LNCAP (cell line): ENCODE measurements at regions not wholly inside any gene's neighbourhood (a gene's known extent, or its start where the extent isn't known, plus 50 kb on each side); places are given as distances from the start of the nearest gene placed in this dataset.

Experiments used
- CTCF ChIP-seq: fragments of 450-650 bp; IDR thresholded peaks from 2 replicates; pipeline ENCODE4 v1.5.1; 2017; ENCODE audit warnings: mild to moderate bottlenecking

DNA sequence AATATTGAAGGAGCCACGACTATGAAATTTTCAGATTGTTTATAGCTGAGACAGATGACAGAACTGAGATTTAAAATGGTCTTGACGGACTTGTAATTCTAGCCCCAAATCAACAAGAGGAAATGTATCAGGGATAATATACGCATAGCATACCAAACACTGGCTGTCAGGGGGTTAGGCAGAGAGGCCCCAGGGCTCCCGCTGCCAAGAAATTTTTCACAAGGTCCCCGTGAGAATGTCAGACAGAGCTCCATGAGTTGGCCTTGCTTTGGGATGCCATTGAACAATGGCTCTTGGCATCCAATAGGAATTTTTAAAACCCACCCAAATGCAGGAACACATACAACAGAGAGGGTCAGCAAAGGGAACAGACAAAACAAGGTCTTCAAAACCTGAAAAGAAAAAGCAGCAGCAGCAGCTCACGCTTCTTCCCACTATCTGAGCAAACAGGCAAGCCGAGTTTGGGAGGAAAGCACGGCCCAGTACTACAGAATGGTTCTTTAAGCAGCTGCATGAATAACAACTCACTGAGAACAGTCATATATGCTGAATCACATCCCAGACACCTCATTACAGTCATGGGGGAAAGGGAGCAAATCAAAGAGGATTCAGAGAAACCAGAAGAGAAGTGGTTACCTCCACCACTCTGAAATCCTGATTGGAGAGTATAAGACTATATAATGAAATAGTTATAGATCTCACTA, 445.6 kb downstream of the RND3 start:
- no peak for TF ChIP-seq CTCF

- no peak for TF ChIP-seq CTCF
Observed at GRCh38 chr2:150036622-150037021, 449.0 kb upstream of the MMADHC start.

- no peak for TF ChIP-seq CTCF
Observed at GRCh38 chr2:150034665-150035064, 447.1 kb upstream of the MMADHC start.

DNA sequence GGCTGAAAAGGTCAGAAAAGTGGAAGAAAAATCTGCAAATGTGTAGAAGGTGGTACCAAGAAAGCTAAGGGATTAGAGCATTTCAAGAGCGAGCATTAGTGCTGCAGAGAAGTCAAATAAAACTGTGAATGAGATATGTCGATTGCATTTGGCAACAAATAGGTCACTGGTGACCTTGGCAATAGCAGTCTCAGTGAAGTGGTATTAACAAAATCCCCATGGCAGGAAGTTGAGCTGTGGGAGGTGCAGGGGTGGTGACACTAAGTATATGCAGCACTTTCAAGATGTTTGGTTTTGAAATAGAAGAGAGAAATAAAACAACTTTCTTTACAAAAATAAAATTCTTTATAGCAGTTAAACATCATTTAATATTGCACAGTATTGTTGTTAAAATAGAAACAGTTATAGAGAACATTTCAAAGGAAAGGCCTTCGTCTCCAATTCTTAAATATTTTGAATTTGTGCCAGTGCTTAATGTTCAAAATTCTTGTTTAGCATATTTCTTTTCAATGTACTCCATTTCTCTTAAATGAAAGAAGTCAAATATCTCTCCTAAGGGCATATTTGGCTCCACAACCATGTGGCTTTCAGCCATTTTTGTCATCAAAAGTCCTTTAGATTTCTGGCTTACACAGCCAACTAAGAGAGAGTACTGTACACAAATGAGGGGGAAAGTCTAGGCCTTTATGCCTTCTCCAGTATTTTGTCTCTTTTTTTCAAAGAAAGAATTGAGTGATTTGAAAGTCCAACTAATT, 443.0 kb upstream of the MMADHC start:
- no peak for TF ChIP-seq CTCF

DNA sequence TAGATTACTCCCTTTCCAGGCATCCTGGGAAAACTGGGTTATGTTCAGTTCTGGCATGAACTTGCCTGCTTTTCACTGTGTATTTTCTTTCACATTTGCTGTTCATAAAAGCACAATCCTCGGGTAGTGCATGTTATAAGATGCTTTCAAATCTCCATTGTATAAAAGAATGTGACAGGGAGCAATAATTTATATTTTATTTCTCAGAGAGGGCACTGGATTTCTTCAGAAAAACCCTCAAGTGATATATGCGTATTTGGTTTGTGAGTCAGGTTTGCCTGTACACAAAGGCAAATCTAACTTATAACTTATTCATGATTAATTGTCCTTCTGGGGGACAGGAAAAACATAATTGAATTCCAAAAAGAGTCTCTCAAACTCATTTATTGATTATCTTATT, 440.7 kb upstream of the MMADHC start:
- no peak for TF ChIP-seq CTCF

DNA sequence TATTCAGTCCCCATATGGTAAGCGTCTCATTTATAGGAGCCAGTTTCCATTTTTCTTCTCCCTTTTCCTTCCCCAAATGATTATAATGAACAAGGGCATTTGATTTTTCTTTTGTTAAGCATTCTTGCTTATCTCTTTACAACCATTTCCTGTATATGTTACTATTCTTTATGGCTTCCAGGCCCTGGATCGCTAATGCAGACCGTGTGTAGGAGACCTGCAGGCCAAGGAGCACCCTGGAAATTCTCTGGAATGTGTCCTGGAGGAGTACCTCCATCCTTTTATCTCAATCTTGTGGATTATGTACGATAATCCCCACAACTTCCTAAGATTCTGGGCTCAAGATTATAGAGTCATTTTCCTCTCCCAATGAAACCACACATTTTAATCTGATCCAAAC, 439.6 kb upstream of the MMADHC start:
- no peak for TF ChIP-seq CTCF

DNA sequence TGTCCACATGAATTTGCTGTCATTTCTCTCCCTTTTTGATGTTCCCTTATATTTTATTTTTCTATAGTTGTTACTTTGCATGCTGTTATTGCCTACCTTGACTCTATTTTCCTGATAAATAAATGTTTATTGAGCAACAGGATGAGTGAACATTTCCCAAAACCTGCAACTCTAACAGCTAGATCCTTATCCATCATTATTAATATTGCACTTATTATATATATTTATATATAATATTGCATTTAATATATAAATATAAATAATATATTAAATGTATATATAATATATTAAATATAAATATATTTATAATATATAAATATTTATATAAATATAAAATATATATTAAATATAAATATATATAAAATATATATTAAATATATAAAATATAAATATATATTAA, 436.1 kb upstream of the MMADHC start:
- TF ChIP-seq CTCF = no peak
